ENCODE measurements at regions not wholly inside any gene's neighbourhood (a gene's known extent, or its start where the extent isn't known, plus 50 kb on each side); places are given as distances from the start of the nearest gene placed in this dataset.
"Not testable (repeated sequence)": the region's sequence is repeated elsewhere in the genome, so short reads cannot be mapped to it uniquely, and the experiment has no call there.

DNA sequence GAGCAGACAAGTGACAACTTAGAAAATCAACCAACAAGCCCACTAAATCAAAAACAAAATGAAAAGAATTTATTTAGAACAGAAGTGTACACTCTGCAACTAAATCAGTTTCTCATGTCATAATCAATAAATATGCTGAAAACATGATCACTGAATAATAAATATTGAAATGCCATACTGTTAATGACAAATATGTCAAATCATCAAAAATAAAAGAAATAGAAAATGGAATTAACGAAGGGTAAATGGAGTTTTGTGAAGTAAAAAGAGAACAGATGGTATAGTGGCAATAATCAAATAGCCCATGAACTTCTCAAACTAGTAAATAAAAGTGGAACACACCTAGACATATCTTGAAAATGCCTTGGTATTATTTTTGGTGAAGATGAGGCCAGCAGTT lies 744.9 kb downstream of the TAF11L14 start:
- no peak for DNase-seq

DNA sequence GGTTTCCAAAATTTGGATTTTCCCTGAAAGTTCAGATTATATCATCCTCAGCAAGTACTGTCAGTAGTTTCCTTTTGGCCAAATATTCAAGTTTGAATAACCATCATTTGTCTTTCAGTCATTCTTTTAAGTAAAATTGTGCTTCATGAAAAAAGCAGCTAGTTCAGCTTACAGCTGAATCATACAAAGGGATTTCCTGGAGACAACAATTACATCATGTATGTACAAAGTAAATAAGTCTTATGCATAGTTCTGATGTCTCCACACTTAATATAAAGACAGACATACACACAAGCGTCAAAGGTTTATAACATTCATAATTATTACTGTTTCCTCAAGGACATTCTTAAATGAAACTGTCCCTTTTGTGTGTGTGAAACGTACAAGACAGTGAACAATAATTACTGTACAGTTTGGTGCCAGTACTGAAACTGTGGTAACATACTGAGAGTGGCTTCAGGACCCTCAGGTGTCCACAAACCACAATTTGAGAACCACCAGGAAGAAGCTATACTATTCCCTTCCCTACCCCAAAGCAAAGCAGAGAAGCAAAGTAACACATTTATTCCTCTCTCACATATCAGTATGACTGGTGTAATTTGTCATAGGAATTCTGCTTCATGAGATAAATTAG lies 746.6 kb downstream of the TAF11L14 start:
- DNase-seq: no peak

DNA sequence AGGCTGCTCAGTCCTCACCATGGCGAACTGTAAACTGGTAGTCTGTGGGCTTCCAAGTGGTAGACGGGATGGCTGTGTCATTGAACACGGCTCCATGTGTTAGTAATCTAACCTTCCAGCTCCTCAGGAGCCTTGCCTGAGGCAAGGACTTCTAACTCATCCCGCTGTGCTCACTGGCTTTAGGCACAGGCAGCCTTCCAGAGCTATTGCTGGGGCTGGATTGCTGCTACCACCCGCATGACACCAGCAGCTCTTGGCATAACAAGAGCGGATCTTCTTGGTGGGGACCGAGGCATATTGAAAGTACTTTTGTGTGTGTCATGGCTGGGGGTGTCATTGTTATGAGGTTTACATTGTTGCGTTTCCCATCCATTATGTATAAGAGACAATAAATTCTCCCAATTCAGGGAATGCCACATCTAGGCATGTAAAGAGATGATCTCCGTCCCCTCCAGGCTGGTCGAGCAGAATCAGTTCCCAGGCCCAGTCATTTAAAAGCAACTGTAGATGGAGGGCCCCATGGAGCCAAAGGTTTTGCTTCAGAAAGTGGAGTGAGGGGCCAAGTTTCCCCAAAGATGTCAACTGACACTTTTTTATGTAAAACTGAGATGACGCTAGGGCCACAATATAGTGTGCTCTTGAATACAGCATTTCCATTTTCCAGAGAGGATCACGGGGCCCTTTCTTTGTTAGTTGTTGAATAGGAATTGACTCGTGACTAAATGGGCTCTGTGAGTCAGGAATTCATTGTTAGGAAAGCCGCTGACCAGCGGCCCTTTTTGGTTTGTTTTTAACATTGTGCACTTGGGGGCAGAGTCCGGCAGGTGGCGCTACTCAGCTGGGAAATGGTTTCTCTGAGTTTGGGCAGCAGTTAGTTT lies 759.5 kb downstream of the TAF11L14 start:
- DNase-seq: no peak

DNA sequence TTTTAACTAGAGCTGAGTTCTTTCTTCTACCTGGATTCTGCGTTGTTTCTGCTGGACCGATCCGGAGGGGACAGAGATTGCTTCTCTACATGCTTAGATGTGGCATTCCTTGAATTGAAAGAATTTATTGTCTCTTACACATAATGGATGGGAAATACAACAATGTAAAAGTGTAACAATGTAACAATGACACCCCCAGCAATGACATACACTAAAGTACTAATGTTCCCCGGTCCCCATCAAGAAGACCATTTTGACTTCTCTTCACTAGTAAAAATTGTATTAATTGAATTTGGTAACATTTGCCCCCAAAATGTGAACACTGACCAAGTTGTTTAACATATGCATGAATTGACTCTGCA lies 760.2 kb downstream of the TAF11L14 start:
- peak; percentile 11 for DNase-seq

DNA sequence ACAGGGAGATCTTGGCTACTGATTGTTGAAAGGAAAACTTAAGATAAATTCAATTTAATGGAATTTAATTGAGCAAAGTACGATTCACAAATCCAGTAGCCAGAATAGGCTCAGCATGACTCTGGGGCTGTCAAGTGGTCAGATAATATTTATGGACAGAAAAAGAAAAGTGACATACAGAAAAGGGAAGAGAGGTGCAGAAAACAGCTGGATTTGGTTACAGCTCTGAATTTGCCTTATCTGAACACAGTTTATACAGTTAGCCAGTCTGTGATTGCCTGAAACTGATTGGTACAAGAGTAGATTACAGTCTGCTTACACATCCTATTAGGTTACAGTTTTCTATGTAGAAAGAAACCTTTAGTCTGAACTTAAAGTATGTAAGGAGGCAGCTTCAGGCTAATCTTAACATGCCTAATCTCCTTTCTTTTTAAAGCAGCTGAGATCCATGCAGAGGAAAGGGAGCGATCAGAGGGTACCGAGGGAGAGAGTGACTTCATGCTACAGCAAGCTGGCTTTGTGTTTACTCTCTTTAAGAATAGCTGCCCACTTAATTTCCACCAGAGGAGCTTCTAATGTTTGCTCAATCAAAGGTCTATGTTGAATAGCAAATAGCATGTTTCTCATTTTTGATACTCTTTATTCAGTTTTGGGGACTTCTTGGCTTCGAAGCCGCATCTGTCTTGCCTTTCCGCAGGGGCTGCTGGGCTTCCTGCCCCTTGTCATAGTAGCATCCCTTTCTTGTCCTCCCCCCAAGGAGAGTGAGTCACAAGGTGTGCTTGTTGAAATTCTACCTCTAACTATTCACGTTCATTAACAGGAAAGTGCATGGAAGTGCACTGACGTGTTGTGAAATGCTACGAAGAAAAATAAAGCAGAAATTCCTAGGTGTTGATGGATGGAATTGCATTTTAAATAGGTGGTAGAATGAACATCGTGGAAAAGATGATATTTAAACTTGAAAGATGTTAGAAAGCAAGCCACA lies 761.2 kb downstream of the TAF11L14 start:
- DNase-seq: no peak

DNA sequence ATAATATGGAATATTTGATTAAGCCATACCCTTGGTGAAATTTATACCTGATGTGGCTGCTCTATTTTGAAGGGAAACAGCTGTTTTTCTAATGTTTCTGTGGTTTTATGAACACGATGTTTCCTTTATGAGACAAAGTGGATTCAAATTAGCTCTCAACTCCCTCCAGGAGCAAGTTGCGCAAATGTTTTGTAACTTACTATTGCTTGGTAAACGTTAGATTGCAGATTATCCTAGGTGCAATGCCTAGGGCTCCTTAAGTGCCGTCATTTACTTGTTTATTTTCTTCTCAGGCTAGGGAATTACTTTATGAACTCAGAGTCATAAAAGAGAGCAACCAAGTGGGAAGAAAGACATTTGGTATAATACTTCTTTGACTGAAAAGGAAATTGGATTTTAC lies 763.1 kb downstream of the TAF11L14 start:
- no peak for DNase-seq

DNA sequence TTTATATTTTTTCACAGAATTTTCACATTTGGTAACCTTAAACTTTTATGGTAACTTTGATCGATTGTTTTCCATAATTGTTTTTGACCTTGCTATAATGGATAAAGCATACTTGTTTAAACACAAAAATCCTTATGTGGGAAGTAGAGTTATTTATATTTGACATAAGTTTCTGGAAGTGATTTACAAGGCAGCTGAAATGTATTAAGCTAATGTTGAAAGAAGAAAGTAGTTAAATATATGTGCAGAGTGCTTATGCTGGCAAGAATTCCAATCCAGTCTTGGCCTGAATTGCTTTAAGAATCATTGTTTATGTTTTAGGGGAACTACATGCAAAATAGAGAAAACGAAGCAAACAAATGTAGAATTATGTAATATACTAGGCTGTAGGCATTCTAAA lies 763.6 kb downstream of the TAF11L14 start:
- DNase-seq: no peak

DNA sequence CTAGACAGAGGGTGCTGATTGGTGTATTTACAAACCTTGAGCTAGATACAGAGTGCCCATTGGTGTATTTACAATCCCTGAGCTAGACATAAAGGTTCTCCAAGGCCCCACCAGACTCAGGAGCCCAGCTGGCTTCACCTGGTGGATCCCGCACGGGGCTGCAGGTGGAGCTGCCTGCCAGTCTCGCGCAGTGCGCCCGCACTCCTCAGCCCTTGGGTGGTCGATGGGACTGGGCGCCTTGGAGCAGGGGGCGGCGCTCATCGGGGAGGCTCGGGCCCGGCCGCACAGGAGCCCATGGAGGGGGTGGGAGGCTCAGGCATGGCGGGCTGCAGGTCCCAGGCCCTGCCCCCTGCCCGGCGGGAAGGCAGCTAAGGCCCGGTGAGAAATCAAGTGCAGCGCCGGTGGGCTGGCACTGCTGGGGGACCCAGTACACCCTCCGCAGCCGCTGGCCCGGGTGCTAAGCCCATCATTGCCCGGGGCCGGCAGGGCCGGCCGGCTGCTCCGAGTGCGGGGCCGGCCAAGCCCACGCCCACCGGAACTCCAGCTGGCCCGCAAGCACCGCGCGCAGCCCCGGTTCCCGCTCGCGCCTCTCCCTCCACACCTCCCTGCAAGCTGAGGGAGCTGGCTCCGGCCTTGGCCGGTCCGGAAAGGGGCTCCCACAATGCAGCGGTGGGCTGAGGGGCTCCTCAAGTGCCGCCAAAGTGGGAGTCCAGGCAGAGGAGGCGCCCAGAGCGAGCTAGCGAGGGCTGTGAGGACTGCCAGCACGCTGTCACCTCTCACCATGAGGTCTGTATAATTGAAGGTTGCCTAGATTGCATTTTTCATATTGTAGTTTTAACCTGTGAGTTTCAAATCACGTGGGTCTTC lies 765.4 kb downstream of the TAF11L14 start:
- not testable (repeated sequence) for DNase-seq

DNA sequence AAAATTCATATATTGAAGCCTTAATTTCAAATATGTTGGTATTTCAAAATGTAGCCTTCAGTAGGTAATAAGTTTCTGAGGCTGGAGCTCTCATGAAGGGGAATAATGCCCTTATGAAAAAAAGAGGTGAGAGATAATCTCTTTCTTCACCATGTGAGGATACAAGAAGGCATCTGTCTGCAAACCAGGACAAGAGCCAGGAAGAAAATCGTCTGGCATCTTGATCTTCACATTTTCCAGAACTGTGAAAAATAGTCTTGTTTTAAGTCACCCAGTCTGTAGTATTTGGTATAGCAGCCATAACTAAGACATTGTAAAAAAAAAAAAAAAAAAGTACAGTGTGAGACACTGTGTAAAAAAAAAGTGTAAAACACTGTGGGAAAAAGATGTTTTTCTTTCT lies 768.9 kb downstream of the TAF11L14 start:
- no peak for DNase-seq

DNA sequence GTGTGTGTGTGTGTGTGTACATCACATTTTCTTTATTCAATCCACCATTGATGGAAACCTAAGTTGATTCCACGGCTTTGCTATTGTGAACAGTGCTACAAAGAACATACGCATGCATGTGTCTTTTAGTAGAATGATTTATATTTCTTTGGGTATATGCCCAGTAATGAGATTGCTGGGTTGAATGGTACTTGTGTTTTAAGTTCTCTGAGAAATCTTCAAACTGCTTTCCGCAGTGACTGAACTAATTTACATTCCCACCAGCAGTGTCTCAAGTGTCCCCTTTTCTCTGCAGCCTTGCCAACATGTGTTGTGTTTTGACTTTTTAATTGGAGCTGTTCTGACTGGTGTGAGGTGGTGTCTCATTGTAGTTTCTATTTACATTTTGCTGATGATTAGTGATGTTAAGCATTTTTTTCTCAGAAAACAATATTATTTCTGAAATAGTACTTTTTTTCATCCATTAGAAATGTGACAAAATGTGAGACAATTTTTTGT lies 769.7 kb downstream of the TAF11L14 start:
- DNase-seq: no peak

DNA sequence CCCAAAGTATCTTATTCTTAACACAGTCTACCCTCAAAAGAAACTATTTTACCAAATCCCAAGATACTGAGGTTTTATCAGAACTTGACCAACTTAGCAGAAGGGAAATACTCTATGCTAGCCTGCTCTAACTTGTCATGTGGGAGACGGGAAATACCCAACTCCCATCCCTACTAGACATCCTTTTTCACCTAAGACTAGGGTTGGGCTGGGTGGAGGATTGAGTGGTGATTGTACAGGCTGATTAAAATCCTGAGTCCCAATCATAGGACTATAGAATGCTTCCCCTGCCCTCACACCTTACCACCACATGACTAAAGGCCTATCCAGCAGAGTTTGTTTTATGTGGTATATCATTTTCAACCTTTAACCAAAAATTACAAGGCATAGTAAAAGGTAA lies 786.5 kb downstream of the TAF11L14 start:
- DNase-seq: no peak

DNA sequence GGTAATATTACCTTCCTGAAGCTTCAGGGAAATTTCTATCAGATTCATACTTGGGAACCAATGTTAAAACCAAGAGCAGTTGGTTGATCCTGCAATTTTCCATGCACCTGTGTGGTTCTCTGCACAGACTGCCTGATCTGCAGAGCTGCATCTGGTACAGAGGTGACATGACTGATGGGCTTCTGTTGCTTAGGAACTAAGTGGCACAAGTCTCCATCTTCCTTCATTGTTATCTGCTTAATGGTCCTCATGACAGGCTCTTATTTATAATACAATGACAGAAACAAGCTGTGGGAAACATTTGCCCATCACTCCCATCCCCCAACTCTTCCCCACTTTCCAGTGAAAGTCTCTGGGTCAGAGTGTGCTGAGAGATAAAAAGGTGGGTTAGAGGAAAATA lies 799.1 kb downstream of the TAF11L14 start:
- no peak for DNase-seq

DNA sequence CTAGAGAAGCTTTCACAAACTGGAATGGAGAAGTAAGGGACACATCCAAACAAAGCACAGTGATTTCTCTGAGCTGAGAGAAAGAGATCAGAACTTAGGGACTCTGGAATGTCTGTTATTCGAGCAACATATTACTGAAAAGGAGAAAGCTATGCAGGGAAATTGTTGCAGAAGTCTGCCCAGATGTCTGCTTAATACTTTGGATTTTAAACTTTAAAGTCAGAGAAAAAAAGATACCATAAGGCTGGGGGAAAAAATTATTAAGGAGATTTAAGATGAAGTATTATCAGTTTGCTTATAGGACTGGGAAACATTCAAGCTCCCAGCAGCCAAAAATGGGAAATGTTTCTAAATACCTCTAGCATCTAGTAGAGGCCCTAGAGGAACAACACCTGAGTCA lies 803.9 kb downstream of the TAF11L14 start:
- no peak for DNase-seq

DNA sequence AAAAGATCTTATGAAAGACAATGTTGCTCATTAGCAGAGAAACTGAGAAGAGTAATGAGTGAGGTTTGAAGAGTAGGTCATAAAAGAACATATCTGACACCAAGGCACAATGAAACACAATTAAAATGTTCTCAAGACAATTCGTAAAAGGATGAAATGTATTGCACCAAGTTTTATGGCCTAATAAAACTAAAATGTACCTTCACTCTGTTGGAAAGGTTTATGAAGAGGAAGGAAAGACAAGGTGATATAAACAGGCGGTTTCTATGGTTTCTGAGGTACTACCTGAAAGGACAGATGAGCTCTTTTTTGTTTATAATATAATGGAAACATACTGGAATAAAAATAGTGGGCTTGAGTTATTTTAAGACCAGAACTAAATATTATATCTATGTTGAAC lies 821.3 kb downstream of the TAF11L14 start:
- no peak for DNase-seq

DNA sequence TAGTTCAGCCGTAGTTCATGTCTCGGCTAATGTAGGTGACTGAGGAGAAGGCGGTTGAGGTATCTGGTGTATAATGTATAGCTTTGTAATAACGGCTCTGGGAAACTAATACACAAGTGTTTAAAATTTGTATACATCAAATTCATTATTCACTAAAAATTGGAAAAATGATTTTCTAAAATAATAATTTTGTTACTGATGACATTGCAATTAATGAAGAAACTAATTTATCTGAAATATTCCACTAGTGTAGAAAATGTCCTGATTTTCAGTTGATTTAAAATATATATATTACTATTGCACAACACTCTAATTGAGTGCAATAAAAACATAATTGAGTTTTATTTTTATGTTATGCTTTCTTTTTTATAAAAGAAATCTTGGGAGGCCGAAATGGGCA lies 823.0 kb downstream of the TAF11L14 start:
- no peak for DNase-seq

DNA sequence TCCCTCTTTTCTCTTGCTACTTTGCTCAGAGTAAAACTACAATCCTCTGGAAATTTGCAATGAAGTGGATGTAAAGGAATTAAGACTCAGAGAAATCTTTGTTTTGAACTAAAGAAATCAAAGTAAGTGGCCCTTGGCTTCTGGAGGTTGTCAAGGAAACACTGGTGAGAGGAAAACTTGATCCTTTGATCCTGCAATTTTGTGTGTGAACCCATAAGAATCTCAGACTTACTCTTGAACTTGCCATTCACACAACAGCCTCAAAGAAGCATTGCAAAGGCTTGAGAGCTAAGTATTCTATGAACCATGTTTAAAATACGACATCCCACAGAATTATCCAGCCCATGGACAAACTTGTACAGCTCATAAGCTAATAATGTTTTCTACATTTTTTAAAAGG lies 827.5 kb downstream of the TAF11L14 start:
- DNase-seq: no peak

DNA sequence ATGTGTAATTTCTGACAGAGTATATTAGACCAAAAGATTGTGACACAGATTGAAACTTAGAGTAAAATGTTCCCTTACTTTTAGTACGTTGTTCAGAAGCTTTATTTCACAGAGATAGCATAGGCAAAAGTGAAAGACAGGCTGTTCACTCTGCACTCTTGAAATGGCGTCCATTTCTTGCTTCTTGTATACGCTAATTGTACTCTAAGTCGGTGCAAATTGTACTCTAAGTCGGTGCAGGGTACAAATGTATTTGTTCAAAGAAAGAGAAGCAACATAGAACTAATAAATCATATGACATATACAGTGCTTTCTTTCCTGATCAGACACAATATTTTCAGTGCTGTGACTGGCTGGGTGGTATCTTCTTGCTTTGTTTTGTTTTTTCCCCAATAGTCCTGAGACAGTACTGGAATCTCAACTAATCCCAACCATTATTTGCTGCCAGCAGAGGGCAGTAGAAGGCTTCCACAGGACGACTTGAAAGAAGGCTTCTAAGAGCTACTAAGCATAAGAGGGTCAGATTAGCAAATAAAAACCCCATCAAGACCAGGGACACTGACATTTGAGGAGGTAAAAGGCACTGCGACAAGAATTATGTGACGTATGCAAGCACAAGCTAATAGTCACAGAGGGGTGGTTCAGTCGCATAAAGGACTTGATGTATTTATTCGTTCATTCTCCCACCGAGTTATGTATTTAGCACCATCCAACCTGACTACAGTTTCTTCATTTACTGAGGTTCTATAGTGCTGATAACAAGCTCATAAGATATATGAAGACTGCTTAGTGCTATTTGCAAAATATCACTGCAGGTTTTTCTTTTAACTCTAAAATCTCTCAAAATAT lies 831.8 kb downstream of the TAF11L14 start:
- peak; percentile 97 for DNase-seq

DNA sequence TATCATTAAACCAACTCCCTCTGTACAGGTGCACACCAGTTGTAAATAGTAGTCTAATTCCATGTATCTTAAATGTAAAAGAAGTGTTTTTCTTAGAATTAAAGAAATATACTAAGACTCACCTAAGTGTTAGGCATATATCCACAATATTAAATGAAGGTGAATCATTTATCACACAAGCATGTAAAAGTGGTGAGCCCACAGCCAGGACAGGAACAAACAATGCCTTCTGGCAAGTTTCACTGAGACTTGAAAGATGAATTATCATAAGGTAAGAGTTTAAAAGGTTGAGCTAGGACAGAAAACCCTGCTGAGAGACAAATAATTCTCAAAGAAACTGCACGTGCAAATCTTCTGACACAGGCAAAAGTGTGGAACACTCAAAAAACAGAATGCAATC lies 832.5 kb downstream of the TAF11L14 start:
- no peak for DNase-seq

DNA sequence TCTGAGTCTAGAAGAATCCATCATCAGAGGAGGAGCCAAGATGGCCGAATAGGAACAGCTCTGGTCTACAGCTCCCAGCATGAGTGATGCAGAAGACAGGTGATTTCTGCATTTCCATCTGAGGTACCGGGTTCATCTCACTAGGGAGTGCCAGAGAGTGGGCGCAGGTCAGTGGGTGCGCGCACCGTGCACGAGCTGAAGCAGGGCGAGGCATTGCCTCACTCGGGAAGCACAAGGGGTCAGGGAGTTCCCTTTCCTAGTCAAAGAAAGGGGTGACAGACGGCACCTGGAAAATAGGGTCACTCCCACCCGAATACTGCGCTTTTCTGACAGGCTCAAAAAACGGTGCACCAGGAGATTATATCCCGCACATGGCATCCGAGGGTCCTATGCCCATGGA lies 837.5 kb downstream of the TAF11L14 start:
- not testable (repeated sequence) for DNase-seq

DNA sequence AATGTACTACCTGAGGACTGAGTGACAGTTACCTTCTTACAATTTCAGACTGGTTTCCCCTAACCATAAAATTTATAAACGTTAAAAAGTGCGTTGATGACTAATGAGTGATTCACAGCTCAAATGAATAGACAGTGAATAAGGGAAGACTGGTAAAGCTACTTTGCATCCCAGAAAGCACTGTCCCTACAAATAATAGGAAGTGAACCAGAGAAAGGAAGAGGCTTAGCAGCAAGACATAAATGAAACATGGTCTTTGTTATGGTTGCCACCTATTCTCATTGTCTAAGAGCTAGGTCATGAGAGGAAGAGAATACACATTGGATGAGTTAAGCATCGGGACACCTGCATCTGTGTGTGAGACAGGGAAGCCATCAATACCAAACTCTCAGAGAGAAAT lies 849.2 kb downstream of the TAF11L14 start:
- DNase-seq: no peak

DNA sequence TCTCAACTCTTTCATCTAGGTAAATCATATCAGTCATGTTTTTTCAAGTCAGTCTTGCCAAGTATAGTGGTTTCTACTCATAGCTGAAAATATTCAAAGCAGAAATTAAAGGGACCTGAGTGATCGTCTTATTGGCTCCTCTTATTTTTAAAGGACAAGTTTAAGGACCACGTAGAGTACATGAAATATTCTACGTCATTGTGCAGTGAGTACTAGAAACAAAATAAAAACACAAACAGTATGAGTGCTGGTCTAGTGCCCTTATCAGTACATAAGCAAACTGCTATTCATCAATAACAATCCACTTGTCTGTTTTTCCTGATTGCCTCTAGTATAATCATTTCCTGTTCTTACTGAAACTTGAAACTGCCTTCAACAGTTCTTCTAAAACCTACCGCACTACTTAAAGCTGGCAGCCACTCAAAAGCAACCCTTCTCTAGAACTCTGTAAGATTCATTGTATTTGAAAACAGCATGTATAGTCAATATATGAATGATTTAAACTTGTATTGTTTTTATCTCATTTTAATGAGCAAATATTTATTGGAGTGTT lies 853.7 kb downstream of the TAF11L14 start:
- no peak for DNase-seq
